HL-60 (cell line): ENCODE measurements at regions not wholly inside any gene's neighbourhood (a gene's known extent, or its start where the extent isn't known, plus 50 kb on each side); places are given as distances from the start of the nearest gene placed in this dataset.

Source experiments
- GABPA ChIP-seq: IDR thresholded peaks from 2 replicates; pipeline ENCODE4 v1.6.1; 2012; ENCODE audit warnings: low read depth
- POLR2AphosphoS5 ChIP-seq: IDR thresholded peaks from 2 replicates; pipeline ENCODE4 v1.6.1; 2012; ENCODE audit warnings: low read depth
- REST ChIP-seq: IDR thresholded peaks from 2 replicates; pipeline ENCODE4 v1.6.1; 2012; ENCODE audit warnings: low read depth; ENCODE audit not compliant: insufficient replicate concordance
- SPI1 ChIP-seq: IDR thresholded peaks from 2 replicates; pipeline ENCODE4 v1.6.1; 2012; ENCODE audit warnings: low read depth, mild to moderate bottlenecking, borderline replicate concordance
- TF ChIP-seq, protein P1 (sequence below): IDR thresholded peaks from one replicate; pipeline ENCODE4 v1.5.1; 2011; ENCODE audit warnings: low read length, control low read depth, inconsistent platforms; ENCODE audit not compliant: insufficient read depth

- TF ChIP-seq, protein P1, sequence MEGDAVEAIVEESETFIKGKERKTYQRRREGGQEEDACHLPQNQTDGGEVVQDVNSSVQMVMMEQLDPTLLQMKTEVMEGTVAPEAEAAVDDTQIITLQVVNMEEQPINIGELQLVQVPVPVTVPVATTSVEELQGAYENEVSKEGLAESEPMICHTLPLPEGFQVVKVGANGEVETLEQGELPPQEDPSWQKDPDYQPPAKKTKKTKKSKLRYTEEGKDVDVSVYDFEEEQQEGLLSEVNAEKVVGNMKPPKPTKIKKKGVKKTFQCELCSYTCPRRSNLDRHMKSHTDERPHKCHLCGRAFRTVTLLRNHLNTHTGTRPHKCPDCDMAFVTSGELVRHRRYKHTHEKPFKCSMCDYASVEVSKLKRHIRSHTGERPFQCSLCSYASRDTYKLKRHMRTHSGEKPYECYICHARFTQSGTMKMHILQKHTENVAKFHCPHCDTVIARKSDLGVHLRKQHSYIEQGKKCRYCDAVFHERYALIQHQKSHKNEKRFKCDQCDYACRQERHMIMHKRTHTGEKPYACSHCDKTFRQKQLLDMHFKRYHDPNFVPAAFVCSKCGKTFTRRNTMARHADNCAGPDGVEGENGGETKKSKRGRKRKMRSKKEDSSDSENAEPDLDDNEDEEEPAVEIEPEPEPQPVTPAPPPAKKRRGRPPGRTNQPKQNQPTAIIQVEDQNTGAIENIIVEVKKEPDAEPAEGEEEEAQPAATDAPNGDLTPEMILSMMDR: no peak
- TF ChIP-seq GABPA (no peak), REST (no peak), POLR2AphosphoS5 (no peak), SPI1 (no peak)
Measured at GRCh38 chr13:104983601-104984000, 1551.9 kb downstream of the EFNB2 start.
